Heart right ventricle (tissue), 16 donors: ENCODE measurements at regions not wholly inside any gene's neighbourhood (a gene's known extent, or its start where the extent isn't known, plus 50 kb on each side); places are given as distances from the start of the nearest gene placed in this dataset.

Source experiments
- ATAC-seq, 8 donors: fragments of 200-7000 bp; cut with Tn5 transposase; one replicate each; pipeline ENCODE4 v1.9.1; 2020; ENCODE audit warnings: mild to moderate bottlenecking in 8 of 8, moderate library complexity in 8 of 8, moderate number of reproducible peaks in 1 of 8
- DNase-seq, 2 donors: peaks; one replicate each; pipeline ENCODE4 v3.0.0-alpha.2; 2020
- H3K27ac ChIP-seq, 10 donors: fragments of 200-600 bp; sonication (generic) in 2 of 10; one replicate each; pipeline versions ENCODE4 v1.5.0 to v1.8.0; 2020 to 2022; ENCODE audit warnings: mild to moderate bottlenecking in 3 of 10
- H3K27me3 ChIP-seq, 7 donors: fragments of 200-600 bp; one replicate each; pipeline ENCODE4 v1.8.0; 2021 to 2022; ENCODE audit warnings: mild to moderate bottlenecking in 2 of 7
- H3K36me3 ChIP-seq, 9 donors: fragments of 200-600 bp; sonication (generic) in 1 of 9; one replicate each; pipeline versions ENCODE4 v1.5.0 to v1.8.0; 2020 to 2022; ENCODE audit warnings: mild to moderate bottlenecking in 2 of 9
- H3K4me1 ChIP-seq, 9 donors: fragments of 200-600 bp; sonication (generic) in 1 of 9; one replicate each; pipeline versions ENCODE4 v1.5.0 to v1.8.0; 2020 to 2022; ENCODE audit warnings: mild to moderate bottlenecking in 4 of 9
- H3K4me3 ChIP-seq, 10 donors: fragments of 200-600 bp; sonication (generic) in 2 of 10; one replicate each; pipeline versions ENCODE4 v1.5.0 to v1.8.0; 2020 to 2022; ENCODE audit warnings: mild to moderate bottlenecking in 7 of 10, moderate library complexity in 2 of 10
- H3K9me3 ChIP-seq, 11 donors: fragments of 200-600 bp in 10 of 11; sonication (generic) in 2 of 11; one replicate each; pipeline versions ENCODE4 v1.5.0 to v1.8.0; 2013 to 2022; ENCODE audit warnings: mild to moderate bottlenecking in 2 of 11, control low read depth in 1 of 11, moderate library complexity in 1 of 11
- WGBS, 2 donors: extraction: QIAGEN DNeasy Blood & Tissue Kit; methylation state at CpG; one replicate each; pipeline ENCODE4 v1.1.7; 2013; ENCODE audit warnings: inconsistent platforms in 1 of 2; 5-methylcytosine and 5-hydroxymethylcytosine counted together
- intact Hi-C, 10 donors: fragments of 100-400 bp; cut with DNase I; formaldehyde crosslinking; loops; one replicate each; pipeline versions ENCODE4 v1.11.1 to v1.14.2; 2022
- TF ChIP-seq, protein P1 (sequence below), 9 donors: fragments of 200-600 bp; sonication (generic) in 2 of 9; IDR thresholded peaks; one replicate each; pipeline versions ENCODE4 v1.5.0 to v1.8.0; 2021 to 2022; ENCODE audit warnings: antibody characterized with exemption in 9 of 9, mild to moderate bottlenecking in 5 of 9, moderate library complexity in 1 of 9
- donor health status: Arrhythmogenic right ventricular cardiomyopathy.
- donor health status: ischemic (EF 13 %, LVEDD 7.1; RV severe dilation, severe dysfunction).
- donor health status: healthy with polysubstance abuse.
- donor health status: DM: no; HTN: yes; CAD: no.
- donor health status: DM: no; HTN: no; CAD: no.
- donor health status: ischemic (EF 25% LVEDD 6.9; RV normal size, moderate dysfunction).
- donor health status: ischemic (EF 25% LVEDD 5.7; RV mildly dilated, moderate dysfunction).
- donor health status: healthy.
- donor health status: DM: yes; HTN: yes; CAD: no.
- donor health status: Ischemic cardiomyopathy.
- donor health status: ischemic (EF 35%, LVEDD 5.7; RV mildly dilated, moderate dysfunction).
- donor health status: nonischemic (EF 11% LVEDD 7.7; RV severe dilation, severe dysfunction).
- donor health status: DM: yes; HTN: yes; CAD: no.
- donor health status: PGD.
- donor health status: ischemic (EF 29% LVEDD 5.4; RV normal size, mild dysfunction).
- donor health status: nonischemic (EF 23%, LVEDD 6.1; RV moderate dilation, normal function).

DNA sequence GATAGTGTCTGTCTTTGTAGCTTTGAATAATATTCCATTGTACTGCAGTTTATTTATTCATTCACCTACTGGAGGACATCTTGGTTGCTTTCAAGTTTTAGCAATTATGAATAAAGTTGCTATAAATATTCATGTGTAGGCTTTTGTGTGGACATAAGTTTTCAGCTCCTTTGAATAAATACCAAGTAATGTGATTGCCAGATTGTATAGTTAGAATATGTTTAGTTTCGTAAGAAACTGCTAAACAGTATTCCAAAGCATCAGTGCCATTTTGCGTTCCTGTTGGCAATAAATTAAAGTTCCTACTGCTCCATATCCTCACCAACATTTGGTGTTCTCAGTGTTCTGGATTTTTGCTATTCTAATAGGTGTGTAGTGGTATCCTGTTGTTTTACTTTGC lies 311.7 kb upstream of the FMN2 start:
- TF ChIP-seq, protein P1, sequence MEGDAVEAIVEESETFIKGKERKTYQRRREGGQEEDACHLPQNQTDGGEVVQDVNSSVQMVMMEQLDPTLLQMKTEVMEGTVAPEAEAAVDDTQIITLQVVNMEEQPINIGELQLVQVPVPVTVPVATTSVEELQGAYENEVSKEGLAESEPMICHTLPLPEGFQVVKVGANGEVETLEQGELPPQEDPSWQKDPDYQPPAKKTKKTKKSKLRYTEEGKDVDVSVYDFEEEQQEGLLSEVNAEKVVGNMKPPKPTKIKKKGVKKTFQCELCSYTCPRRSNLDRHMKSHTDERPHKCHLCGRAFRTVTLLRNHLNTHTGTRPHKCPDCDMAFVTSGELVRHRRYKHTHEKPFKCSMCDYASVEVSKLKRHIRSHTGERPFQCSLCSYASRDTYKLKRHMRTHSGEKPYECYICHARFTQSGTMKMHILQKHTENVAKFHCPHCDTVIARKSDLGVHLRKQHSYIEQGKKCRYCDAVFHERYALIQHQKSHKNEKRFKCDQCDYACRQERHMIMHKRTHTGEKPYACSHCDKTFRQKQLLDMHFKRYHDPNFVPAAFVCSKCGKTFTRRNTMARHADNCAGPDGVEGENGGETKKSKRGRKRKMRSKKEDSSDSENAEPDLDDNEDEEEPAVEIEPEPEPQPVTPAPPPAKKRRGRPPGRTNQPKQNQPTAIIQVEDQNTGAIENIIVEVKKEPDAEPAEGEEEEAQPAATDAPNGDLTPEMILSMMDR (IDR thresholded peaks at IDR 0.05), result no peak
- no peaks in the 10 kb centered on the region for H3K27me3 ChIP-seq
- ATAC-seq (no peak), DNase-seq (no peak)
- H3K4me3 ChIP-seq, result no peak overlapping the region
- 93 to 94% methylated on average over 2 of the region's 2 CpGs for WGBS, 2 donors
- intact Hi-C loops, result no loop called here
- no peak overlapping the region for H3K27ac ChIP-seq
- H3K4me1 ChIP-seq, result no peaks in the 10 kb centered on the region
- H3K36me3 ChIP-seq, result no peaks in the 10 kb centered on the region
- H3K9me3 ChIP-seq, result peaks cover 0 to 9% (median 3%) of the 10 kb centered on the region in 11 donors

DNA sequence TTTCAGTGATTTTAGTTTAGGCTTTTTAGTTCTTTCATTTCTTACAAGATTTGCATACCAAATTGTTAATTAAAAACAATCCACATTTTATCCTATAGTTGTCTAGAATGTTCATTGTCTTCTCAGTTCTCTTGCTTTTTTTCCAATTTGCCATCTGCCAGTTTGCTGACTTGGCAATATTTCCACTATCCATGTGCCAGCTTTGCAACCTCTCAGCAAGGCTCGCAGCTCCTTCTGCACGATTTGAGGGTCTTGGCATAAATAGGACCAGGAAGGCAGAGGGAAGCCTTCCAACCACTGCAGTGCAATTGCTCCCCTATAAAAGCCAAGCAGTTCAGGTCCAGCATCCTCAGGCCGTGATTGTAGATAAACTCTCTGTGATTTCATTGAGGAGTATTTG lies 306.8 kb upstream of the FMN2 start:
- peaks cover 0 to 4% (median 0%) of the 10 kb centered on the region in 7 donors for H3K27me3 ChIP-seq
- ATAC-seq, result no peak
- intact Hi-C loops, result no loop called here
- TF ChIP-seq, protein P1 (IDR thresholded peaks at IDR 0.05), result no peak
- no peak overlapping the region for H3K27ac ChIP-seq
- no peak for DNase-seq
- no peak overlapping the region for H3K4me3 ChIP-seq
- H3K4me1 ChIP-seq, result no peaks in the 10 kb centered on the region
- H3K9me3 ChIP-seq, result peaks cover 0 to 9% (median 3%) of the 10 kb centered on the region in 11 donors
- no peaks in the 10 kb centered on the region for H3K36me3 ChIP-seq
- 71 to 77% methylated on average over 3 of the region's 3 CpGs for WGBS, 2 donors

DNA sequence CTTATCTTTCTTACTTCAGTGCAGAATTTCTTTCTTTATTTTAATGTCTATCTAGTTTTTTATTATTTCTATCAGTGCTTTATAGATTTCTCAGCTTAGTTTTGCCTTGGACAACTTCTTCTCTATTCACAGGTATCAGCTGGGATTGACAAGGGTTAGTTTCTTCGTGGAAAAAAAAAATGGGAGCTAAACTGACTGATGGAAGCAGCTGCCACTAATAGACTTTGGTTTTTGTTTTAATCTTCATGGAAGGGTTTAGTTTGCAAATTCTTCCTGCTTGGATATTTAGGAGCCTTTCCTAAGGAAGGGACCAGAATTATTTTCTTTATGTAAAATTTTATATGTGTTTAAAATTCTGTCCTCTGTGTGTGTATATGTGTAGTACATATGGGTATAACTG lies 306.1 kb upstream of the FMN2 start:
- peaks cover 0 to 9% (median 3%) of the 10 kb centered on the region in 11 donors for H3K9me3 ChIP-seq
- no peaks in the 10 kb centered on the region for H3K36me3 ChIP-seq
- no peak overlapping the region for H3K27ac ChIP-seq
- ATAC-seq (no peak), DNase-seq (no peak)
- no peaks in the 10 kb centered on the region for H3K4me1 ChIP-seq
- intact Hi-C loops, result no loop called here
- peaks cover 0 to 4% (median 0%) of the 10 kb centered on the region in 7 donors for H3K27me3 ChIP-seq
- 77 to 90% methylated on average over 1 of the region's 1 CpG for WGBS, 2 donors
- no peak overlapping the region for H3K4me3 ChIP-seq
- TF ChIP-seq, protein P1 (IDR thresholded peaks at IDR 0.05), result no peak

DNA sequence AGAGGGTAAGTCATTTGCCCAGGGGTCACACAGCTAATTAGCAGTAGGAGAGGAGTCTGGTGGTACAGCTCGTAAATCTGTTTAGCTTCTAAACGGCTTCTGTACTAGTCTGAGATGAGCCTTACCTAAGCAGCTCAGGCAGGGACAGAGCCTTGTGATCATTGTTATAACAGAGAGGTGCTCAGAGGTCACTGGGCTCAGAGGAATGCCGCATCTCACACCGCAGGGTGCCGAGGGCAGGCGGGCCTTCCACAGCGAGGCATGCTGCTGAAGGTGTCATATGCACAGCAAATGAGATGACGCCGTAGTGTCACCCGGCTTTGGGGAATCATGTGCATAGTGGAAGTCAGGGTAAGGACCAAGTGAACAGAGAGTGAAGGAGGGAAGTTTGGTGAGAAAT lies 305.2 kb upstream of the FMN2 start:
- Histone ChIP-seq H3K27me3 (peaks cover 0 to 4% (median 0%) of the 10 kb centered on the region in 7 donors), H3K4me1 (no peaks in the 10 kb centered on the region), H3K4me3 (no peak overlapping the region), H3K9me3 (peaks cover 0 to 4% (median 0%) of the 10 kb centered on the region in 11 donors), H3K36me3 (no peaks in the 10 kb centered on the region), H3K27ac (no peak overlapping the region)
- no peak for DNase-seq
- WGBS, 2 donors, result 72 to 76% methylated on average over 10 of the region's 10 CpGs
- TF ChIP-seq, protein P1 (IDR thresholded peaks at IDR 0.05), result no peak
- intact Hi-C loops, result no loop called here
- no peak for ATAC-seq
